ENCODE measurements at regions not wholly inside any gene's neighbourhood (a gene's known extent, or its start where the extent isn't known, plus 50 kb on each side); places are given as distances from the start of the nearest gene placed in this dataset.

- TF ChIP-seq, protein P1, sequence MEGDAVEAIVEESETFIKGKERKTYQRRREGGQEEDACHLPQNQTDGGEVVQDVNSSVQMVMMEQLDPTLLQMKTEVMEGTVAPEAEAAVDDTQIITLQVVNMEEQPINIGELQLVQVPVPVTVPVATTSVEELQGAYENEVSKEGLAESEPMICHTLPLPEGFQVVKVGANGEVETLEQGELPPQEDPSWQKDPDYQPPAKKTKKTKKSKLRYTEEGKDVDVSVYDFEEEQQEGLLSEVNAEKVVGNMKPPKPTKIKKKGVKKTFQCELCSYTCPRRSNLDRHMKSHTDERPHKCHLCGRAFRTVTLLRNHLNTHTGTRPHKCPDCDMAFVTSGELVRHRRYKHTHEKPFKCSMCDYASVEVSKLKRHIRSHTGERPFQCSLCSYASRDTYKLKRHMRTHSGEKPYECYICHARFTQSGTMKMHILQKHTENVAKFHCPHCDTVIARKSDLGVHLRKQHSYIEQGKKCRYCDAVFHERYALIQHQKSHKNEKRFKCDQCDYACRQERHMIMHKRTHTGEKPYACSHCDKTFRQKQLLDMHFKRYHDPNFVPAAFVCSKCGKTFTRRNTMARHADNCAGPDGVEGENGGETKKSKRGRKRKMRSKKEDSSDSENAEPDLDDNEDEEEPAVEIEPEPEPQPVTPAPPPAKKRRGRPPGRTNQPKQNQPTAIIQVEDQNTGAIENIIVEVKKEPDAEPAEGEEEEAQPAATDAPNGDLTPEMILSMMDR (IDR thresholded peaks at IDR 0.05; ENCODE audit: low read depth, low read length, poor library complexity, severe bottlenecking): no peak
- TF ChIP-seq EZH2phosphoT487 (IDR thresholded peaks at IDR 0.05; ENCODE audit: borderline replicate concordance, low read length): no peak
These were observed 1568.4 kb downstream of the SLITRK5 start for GRCh38 chr13:89239361-89240127.
